Endodermal cell (in vitro differentiated cells): ENCODE measurements at regions not wholly inside any gene's neighbourhood (a gene's known extent, or its start where the extent isn't known, plus 50 kb on each side); places are given as distances from the start of the nearest gene placed in this dataset.

Experiments used
- DNase-seq: peaks from one replicate; pipeline ENCODE4 v3.0.0-alpha.2; 2017
- H3K27ac ChIP-seq: 2 replicates; pipeline ENCODE4 v1.5.1; 2013; ENCODE audit warnings: mild to moderate bottlenecking, low read depth, low read length, moderate library complexity
- H3K27me3 ChIP-seq: 2 replicates; pipeline ENCODE4 v1.6.1; 2013; ENCODE audit warnings: mild to moderate bottlenecking, low read length, moderate library complexity; ENCODE audit not compliant: insufficient read depth, control insufficient read depth, poor library complexity, severe bottlenecking
- H3K36me3 ChIP-seq: 2 replicates; pipeline ENCODE4 v1.7.0; 2013; ENCODE audit warnings: mild to moderate bottlenecking, low read length, moderate library complexity; ENCODE audit not compliant: control insufficient read depth, insufficient read depth
- H3K4me1 ChIP-seq: one replicate; pipeline ENCODE4 v1.7.0; 2013; ENCODE audit warnings: low read length; ENCODE audit not compliant: control insufficient read depth, insufficient read depth
- H3K4me3 ChIP-seq: 2 replicates; pipeline ENCODE4 v1.5.1; 2013; ENCODE audit warnings: mild to moderate bottlenecking, low read length, moderate library complexity
- H3K9ac ChIP-seq: 2 replicates; pipeline ENCODE4 v1.6.1; 2013; ENCODE audit warnings: mild to moderate bottlenecking, low read length, moderate library complexity; ENCODE audit not compliant: poor library complexity, severe bottlenecking; ENCODE audit errors: extremely low read depth
- H3K9me3 ChIP-seq: 2 replicates; pipeline ENCODE4 v1.6.1; 2013; ENCODE audit warnings: mild to moderate bottlenecking, low read length, moderate library complexity; ENCODE audit not compliant: control insufficient read depth
- H3K27ac Mint-ChIP-seq: 2 replicates; pipeline ENCODE4 v1.8.0; 2020; ENCODE audit warnings: mixed read lengths
- H3K27me3 Mint-ChIP-seq: 2 replicates; pipeline ENCODE4 v1.8.0; 2021; ENCODE audit warnings: mild to moderate bottlenecking, mixed read lengths; ENCODE audit not compliant: insufficient read depth
- H3K36me3 Mint-ChIP-seq: 2 replicates; pipeline ENCODE4 v1.8.0; 2020; ENCODE audit warnings: low read depth, mixed read lengths
- H3K4me1 Mint-ChIP-seq: 2 replicates; pipeline ENCODE4 v1.8.0; 2020; ENCODE audit warnings: mixed read lengths
- H3K4me3 Mint-ChIP-seq: 2 replicates; pipeline ENCODE4 v1.8.0; 2020; ENCODE audit warnings: mild to moderate bottlenecking, moderate library complexity, mixed read lengths
- H3K9me3 Mint-ChIP-seq: 2 replicates; pipeline ENCODE4 v1.8.0; 2020; ENCODE audit warnings: mild to moderate bottlenecking, mixed read lengths
- WGBS, 2 experiments: methylation state at CpG; one replicate each; pipeline versions ENCODE4 v1.1.5 to v1.1.7; 2013; ENCODE audit warnings: missing lambda C conversion rate in 2 of 2, mixed read lengths in 1 of 2; ENCODE audit not compliant: insufficient coverage in 1 of 2, insufficient read length in 1 of 2; 5-methylcytosine and 5-hydroxymethylcytosine counted together
- TF ChIP-seq, protein P1 (sequence below): fragments of 200-600 bp; sonication (generic); conservative IDR thresholded peaks from 2 replicates; pipeline ENCODE4 v1.5.0; 2021; ENCODE audit warnings: antibody characterized with exemption, mild to moderate bottlenecking

DNA sequence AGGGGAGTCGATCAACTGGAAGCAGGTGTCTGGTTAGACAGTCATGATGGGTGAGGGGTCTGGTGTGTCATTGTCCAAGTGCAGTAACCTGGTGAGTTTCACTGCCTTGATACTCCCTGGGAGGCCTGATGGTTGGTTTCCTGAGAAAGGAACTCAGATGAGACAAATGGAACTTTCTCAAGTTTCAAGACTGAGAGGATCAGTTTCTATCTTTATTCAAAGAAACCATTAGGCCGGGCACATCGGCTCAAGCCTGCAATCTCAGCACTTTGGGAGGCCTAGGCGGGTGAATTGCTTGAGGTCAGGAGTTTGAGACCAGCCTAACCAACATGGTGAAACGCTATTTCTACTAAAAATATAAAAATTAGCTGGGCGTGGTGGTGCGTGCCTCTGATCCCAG is 776.1 kb downstream of the AACS start:
- Histone ChIP-seq H3K27me3 (no peaks in the 10 kb centered on the region), H3K4me3 (no peak overlapping the region), H3K4me1 (no peaks in the 10 kb centered on the region), H3K9me3 (peaks cover 37% of the 10 kb centered on the region), H3K36me3 (no peaks in the 10 kb centered on the region), H3K9ac (no peak overlapping the region), H3K27ac (no peak overlapping the region)
- no peaks in the 10 kb centered on the region for H3K36me3 Mint-ChIP-seq
- DNase-seq = no peak
- H3K27ac Mint-ChIP-seq = no peak overlapping the region
- H3K4me3 Mint-ChIP-seq = no peak overlapping the region
- peaks cover 2% of the 10 kb centered on the region for H3K9me3 Mint-ChIP-seq
- TF ChIP-seq, protein P1, sequence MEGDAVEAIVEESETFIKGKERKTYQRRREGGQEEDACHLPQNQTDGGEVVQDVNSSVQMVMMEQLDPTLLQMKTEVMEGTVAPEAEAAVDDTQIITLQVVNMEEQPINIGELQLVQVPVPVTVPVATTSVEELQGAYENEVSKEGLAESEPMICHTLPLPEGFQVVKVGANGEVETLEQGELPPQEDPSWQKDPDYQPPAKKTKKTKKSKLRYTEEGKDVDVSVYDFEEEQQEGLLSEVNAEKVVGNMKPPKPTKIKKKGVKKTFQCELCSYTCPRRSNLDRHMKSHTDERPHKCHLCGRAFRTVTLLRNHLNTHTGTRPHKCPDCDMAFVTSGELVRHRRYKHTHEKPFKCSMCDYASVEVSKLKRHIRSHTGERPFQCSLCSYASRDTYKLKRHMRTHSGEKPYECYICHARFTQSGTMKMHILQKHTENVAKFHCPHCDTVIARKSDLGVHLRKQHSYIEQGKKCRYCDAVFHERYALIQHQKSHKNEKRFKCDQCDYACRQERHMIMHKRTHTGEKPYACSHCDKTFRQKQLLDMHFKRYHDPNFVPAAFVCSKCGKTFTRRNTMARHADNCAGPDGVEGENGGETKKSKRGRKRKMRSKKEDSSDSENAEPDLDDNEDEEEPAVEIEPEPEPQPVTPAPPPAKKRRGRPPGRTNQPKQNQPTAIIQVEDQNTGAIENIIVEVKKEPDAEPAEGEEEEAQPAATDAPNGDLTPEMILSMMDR = no peak
- no peaks in the 10 kb centered on the region for H3K4me1 Mint-ChIP-seq
- H3K27me3 Mint-ChIP-seq = peaks cover 5% of the 10 kb centered on the region
- 79 to 92% methylated on average over 4 to 7 of the region's 7 CpGs for WGBS, 2 experiments

DNA sequence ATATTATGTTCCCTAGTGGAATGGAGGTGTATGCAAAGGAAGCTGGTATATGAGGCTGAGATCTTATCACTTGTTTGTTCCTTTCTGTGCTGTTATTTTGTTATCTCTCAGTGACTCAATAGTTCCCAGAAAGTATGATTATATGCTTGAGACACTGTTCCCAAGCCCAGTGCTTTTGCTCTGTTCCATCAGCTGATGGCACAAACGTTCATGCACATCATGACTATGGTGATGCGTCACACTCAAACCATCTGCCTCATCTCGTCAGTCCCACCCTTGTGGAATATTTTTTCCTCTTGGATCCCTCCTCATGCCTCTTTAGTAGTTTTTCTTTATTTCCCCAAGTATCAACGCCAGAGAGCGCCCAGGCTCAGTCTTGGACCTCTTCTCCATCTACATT is 786.9 kb downstream of the AACS start:
- WGBS, 2 experiments = 61 to 85% methylated on average over 5 of the region's 5 CpGs
- Histone ChIP-seq H3K27ac (no peak overlapping the region), H3K9ac (no peak overlapping the region), H3K4me3 (no peak overlapping the region), H3K4me1 (no peaks in the 10 kb centered on the region), H3K36me3 (no peaks in the 10 kb centered on the region), H3K27me3 (no peaks in the 10 kb centered on the region), H3K9me3 (peaks cover 84% of the 10 kb centered on the region)
- no peaks in the 10 kb centered on the region for H3K36me3 Mint-ChIP-seq
- TF ChIP-seq, protein P1 = no peak
- H3K9me3 Mint-ChIP-seq = peaks cover 4% of the 10 kb centered on the region
- H3K4me3 Mint-ChIP-seq = no peak overlapping the region
- H3K4me1 Mint-ChIP-seq = peaks cover 13% of the 10 kb centered on the region
- H3K27me3 Mint-ChIP-seq = no peaks in the 10 kb centered on the region
- no peak for DNase-seq
- H3K27ac Mint-ChIP-seq = no peak overlapping the region

DNA sequence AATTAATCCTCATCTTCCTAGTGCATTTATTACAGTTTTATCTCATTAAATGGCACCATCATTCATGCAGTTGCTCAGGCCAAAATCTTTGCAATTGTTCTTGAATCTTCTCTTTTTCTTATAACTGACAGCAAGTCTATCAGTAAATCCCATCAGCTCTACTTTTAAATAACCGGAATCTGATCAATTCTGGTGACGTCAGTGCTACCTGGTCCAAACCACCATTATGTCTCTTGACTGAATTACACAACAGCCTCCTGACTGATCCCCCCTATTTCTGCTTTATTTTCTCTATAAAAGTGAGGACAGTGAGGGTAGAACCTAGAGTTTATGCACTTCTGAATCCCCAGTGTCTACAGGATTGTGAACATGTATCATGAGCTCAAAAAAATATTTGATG is 787.4 kb downstream of the AACS start:
- TF ChIP-seq, protein P1 = no peak
- H3K27ac ChIP-seq = no peak overlapping the region
- H3K9me3 Mint-ChIP-seq = no peaks in the 10 kb centered on the region
- DNase-seq = no peak
- H3K27me3 ChIP-seq = no peaks in the 10 kb centered on the region
- WGBS, 2 experiments = 93% methylated on average over 2 of the region's 2 CpGs; no CpG with 5 or more reads in 1 of the 2 experiments
- H3K9me3 ChIP-seq = peaks cover 84% of the 10 kb centered on the region
- H3K4me1 Mint-ChIP-seq = peaks cover 13% of the 10 kb centered on the region
- H3K27me3 Mint-ChIP-seq = no peaks in the 10 kb centered on the region
- H3K27ac Mint-ChIP-seq = no peak overlapping the region
- no peak overlapping the region for H3K4me3 ChIP-seq
- no peaks in the 10 kb centered on the region for H3K4me1 ChIP-seq
- H3K36me3 Mint-ChIP-seq = no peaks in the 10 kb centered on the region
- no peak overlapping the region for H3K9ac ChIP-seq
- no peak overlapping the region for H3K4me3 Mint-ChIP-seq
- H3K36me3 ChIP-seq = no peaks in the 10 kb centered on the region
